Gastrocnemius medialis (tissue), 4 donors: ENCODE measurements at regions not wholly inside any gene's neighbourhood (a gene's known extent, or its start where the extent isn't known, plus 50 kb on each side); places are given as distances from the start of the nearest gene placed in this dataset.

Source experiments
- ATAC-seq, 2 donors: fragments of 150-250 bp; one replicate each; pipeline ENCODE4 v1.9.1; 2016
- DNase-seq, 2 donors: peaks; one replicate each; pipeline ENCODE4 v3.0.0-alpha.2; 2019
- H3K27ac ChIP-seq, 4 donors: fragments of 200-600 bp; sonication (generic); 1 replicate in 1 of 4; 2 replicates in 3 of 4; pipeline ENCODE4 v1.5.1; 2016 to 2018; ENCODE audit warnings: mild to moderate bottlenecking in 2 of 4, moderate library complexity in 1 of 4
- H3K27me3 ChIP-seq, 3 donors: fragments of 200-600 bp; sonication (generic) in 2 of 3; 1 replicate in 1 of 3; 2 replicates in 2 of 3; pipeline versions ENCODE4 v1.5.1 to v1.6.0; 2016 to 2019; ENCODE audit warnings: mild to moderate bottlenecking in 1 of 3, moderate library complexity in 1 of 3
- H3K36me3 ChIP-seq, 2 donors: fragments of 200-600 bp; sonication (generic) in 1 of 2; one replicate each; pipeline ENCODE4 v1.5.1; 2017 to 2018
- H3K4me1 ChIP-seq, 2 donors: fragments of 200-600 bp; sonication (generic) in 1 of 2; one replicate each; pipeline ENCODE4 v1.5.1; 2016 to 2017; ENCODE audit warnings: mild to moderate bottlenecking in 2 of 2
- H3K4me3 ChIP-seq, 4 donors: fragments of 200-600 bp; sonication (generic) in 3 of 4; 1 replicate in 1 of 4; 2 replicates in 3 of 4; pipeline ENCODE4 v1.5.1; 2016 to 2019; ENCODE audit warnings: mild to moderate bottlenecking in 2 of 4
- H3K9me3 ChIP-seq, 3 donors: fragments of 200-600 bp; sonication (generic) in 2 of 3; 1 replicate in 1 of 3; 2 replicates in 2 of 3; pipeline ENCODE4 v1.5.1; 2016 to 2019
- POLR2A ChIP-seq, 2 donors: fragments of 450-650 bp; IDR thresholded peaks; one replicate each; pipeline ENCODE4 v1.6.1; 2017; ENCODE audit warnings: antibody characterized with exemption in 2 of 2, mild to moderate bottlenecking in 2 of 2, moderate library complexity in 2 of 2
- in situ Hi-C, 4 donors: fragments of 200-750 bp; cut with MboI; loops; one replicate each; pipeline versions ENCODE4 v1.15.0 to v1.8.0; 2017; ENCODE audit warnings: low sequenced_read_pairs in 4 of 4
- intact Hi-C: fragments of 100-400 bp; cut with DNase I; formaldehyde crosslinking; loops from one replicate; pipeline ENCODE4 v1.15.1; 2023; ENCODE audit warnings: low total_unique reads
- TF ChIP-seq, protein P1 (sequence below), 5 experiments: fragments of 450-650 bp in 3 of 5; fragments of 200-600 bp in 2 of 5; sonication (generic) in 2 of 5; IDR thresholded peaks in 4 of 5; conservative IDR thresholded peaks in 1 of 5; 1 replicate in 4 of 5; 2 replicates in 1 of 5; pipeline ENCODE4 v1.5.1; 2016 to 2019; ENCODE audit warnings: antibody characterized with exemption in 5 of 5, mild to moderate bottlenecking in 3 of 5, moderate library complexity in 3 of 5

DNA sequence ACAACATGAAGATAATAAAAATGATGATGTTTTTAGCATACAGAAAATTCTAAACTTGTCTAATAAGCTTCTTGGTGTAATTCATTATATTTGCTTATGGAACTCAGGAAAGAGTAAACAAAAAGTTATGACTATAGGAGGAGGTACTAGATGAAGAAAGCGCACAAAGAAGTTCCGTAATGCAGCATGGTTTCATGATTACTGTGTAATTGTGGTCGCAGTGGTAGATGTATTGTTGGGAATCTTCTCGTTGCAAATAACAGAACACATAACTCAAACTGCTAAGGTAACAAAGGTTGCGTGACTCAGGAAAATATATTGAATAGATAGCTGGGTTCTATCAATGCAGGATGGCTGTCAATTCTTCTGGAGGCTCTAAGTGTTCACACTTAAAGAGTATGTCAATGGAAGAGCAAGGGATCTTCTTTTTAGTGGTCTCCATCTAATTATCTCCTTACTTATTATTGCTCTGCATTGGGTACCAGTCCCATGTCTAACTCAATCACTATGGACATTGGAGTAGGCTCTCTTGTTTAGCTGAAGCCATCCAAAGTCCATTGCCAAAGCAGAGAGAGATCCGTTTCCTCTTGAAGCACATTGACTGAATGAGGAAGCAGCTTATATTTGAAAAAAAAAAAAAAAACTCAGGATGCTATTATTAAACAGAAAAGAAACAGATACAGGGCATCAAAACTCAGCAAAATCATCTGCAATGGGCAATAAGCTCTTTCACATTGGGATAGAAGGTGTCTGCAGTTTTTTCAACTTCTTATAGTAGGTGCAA is 283.4 kb upstream of the ATP2B1 start:
- Histone ChIP-seq H3K4me1 (no peaks in the 10 kb centered on the region), H3K4me3 (no peak overlapping the region), H3K9me3 (no peaks in the 10 kb centered on the region), H3K36me3 (no peaks in the 10 kb centered on the region), H3K27me3 (no peaks in the 10 kb centered on the region), H3K27ac (no peak overlapping the region)
- ATAC-seq (no peak), DNase-seq (no peak)
- TF ChIP-seq POLR2A (IDR thresholded peaks at IDR 0.05): no peak
- TF ChIP-seq, protein P1, sequence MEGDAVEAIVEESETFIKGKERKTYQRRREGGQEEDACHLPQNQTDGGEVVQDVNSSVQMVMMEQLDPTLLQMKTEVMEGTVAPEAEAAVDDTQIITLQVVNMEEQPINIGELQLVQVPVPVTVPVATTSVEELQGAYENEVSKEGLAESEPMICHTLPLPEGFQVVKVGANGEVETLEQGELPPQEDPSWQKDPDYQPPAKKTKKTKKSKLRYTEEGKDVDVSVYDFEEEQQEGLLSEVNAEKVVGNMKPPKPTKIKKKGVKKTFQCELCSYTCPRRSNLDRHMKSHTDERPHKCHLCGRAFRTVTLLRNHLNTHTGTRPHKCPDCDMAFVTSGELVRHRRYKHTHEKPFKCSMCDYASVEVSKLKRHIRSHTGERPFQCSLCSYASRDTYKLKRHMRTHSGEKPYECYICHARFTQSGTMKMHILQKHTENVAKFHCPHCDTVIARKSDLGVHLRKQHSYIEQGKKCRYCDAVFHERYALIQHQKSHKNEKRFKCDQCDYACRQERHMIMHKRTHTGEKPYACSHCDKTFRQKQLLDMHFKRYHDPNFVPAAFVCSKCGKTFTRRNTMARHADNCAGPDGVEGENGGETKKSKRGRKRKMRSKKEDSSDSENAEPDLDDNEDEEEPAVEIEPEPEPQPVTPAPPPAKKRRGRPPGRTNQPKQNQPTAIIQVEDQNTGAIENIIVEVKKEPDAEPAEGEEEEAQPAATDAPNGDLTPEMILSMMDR (IDR thresholded peaks at IDR 0.05 in 4 of 5, conservative IDR thresholded peaks at IDR 0.05 in 1 of 5): no peak
- intact Hi-C loops (no loop called here), in situ Hi-C loops (no loop called here)

DNA sequence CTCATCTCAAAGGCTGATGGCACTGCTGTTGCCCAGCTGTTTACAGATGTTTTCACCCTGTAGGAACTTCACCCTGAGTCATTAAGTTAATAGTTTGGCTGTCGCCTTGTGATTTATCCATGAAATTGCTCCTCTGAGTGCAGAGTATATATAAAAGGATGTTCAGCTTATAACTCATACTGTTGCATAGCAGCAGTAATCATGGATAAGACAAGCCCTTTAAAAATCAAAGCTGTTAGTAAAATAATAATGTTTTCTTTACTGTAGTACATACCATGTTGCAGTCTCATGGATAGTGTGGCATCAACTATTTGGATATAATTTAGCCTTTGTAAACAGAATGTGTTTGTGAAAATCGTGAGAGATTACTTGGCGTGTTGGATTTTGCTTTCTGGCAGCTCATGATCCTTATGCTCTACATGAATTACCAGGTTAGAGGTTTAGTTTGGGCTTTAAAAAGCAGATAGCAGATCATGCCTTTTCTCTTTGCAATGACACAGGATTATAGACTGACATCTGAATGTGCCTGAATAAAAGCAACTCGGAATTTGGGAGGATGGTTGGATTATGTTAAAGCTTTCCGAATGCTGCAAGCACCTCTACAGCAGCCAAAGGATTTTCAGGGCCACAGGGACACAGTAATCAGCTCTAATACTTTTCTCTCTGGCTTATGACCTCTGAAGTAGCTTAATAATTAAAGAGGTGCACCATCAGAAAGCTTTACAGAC is 279.7 kb upstream of the ATP2B1 start:
- intact Hi-C loops: no loop called here
- no peaks in the 10 kb centered on the region for H3K9me3 ChIP-seq
- no peaks in the 10 kb centered on the region for H3K36me3 ChIP-seq
- no peak for DNase-seq
- no peak overlapping the region for H3K27ac ChIP-seq
- no peak for ATAC-seq
- H3K4me3 ChIP-seq: no peak overlapping the region
- in situ Hi-C loops: no loop called here
- no peaks in the 10 kb centered on the region for H3K27me3 ChIP-seq
- H3K4me1 ChIP-seq: no peaks in the 10 kb centered on the region
- TF ChIP-seq, protein P1 (IDR thresholded peaks at IDR 0.05 in 4 of 5, conservative IDR thresholded peaks at IDR 0.05 in 1 of 5): no peak
- no peak for TF ChIP-seq POLR2A (IDR thresholded peaks at IDR 0.05)

DNA sequence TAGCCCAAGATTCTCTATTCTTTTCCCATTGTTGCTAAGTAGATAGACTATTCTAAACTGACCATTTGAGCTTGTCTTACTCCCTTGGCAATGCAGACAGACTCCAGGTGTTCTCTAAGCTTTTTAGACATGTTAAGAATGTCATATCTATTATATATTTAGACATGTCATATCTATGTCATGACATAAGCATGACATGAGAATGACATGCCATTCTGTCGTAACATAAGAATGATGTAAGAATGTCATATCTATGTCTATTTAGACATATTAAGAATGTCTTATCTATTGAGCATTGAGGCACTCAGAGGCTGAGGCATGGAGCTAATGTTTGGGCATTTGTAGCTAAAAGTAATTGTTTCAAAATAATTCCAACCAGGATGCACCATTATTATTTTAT is 277.3 kb upstream of the ATP2B1 start:
- ATAC-seq (no peak), DNase-seq (no peak)
- TF ChIP-seq, protein P1 (IDR thresholded peaks at IDR 0.05 in 4 of 5, conservative IDR thresholded peaks at IDR 0.05 in 1 of 5): no peak
- TF ChIP-seq POLR2A (IDR thresholded peaks at IDR 0.05): no peak
- H3K4me1 ChIP-seq: no peaks in the 10 kb centered on the region
- H3K9me3 ChIP-seq: no peaks in the 10 kb centered on the region
- in situ Hi-C loops: no loop called here
- H3K27ac ChIP-seq: no peak overlapping the region
- no peaks in the 10 kb centered on the region for H3K27me3 ChIP-seq
- no peak overlapping the region for H3K4me3 ChIP-seq
- intact Hi-C loops: no loop called here
- H3K36me3 ChIP-seq: no peaks in the 10 kb centered on the region

DNA sequence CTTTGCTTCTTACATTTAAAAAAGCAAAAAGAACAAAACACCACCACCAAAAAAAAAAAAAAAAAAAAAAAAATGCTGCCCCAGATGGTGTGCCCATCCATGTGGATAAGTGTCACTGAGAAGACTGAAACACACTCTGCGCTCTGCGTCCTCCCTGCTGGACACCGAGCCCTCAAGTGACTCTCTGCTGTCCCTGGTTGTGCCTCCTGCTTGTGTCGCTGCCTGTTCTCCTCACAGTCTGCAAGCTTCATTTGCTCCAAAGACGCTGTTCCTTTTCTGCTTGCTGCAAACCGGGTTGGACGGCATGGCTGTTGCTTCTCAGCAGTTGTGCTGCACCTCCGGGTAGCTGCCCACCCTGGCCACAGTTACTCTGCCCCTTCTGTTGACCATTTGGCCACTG is 276.2 kb upstream of the ATP2B1 start:
- TF ChIP-seq, protein P1 (IDR thresholded peaks at IDR 0.05 in 4 of 5, conservative IDR thresholded peaks at IDR 0.05 in 1 of 5): no peak
- no peak for TF ChIP-seq POLR2A (IDR thresholded peaks at IDR 0.05)
- ATAC-seq (no peak), DNase-seq (no peak)
- H3K9me3 ChIP-seq: no peaks in the 10 kb centered on the region
- H3K36me3 ChIP-seq: no peaks in the 10 kb centered on the region
- in situ Hi-C loops (no loop called here), intact Hi-C loops (no loop called here)
- H3K27me3 ChIP-seq: no peaks in the 10 kb centered on the region
- no peak overlapping the region for H3K27ac ChIP-seq
- H3K4me3 ChIP-seq: no peak overlapping the region
- H3K4me1 ChIP-seq: no peaks in the 10 kb centered on the region
